Spleen (tissue), 11 donors: ENCODE measurements at regions not wholly inside any gene's neighbourhood (a gene's known extent, or its start where the extent isn't known, plus 50 kb on each side); places are given as distances from the start of the nearest gene placed in this dataset.
A peak's percentile ranks its signal among the peaks of the same experiment; 100 is the strongest.
"Not testable (repeated sequence)": the region's sequence is repeated elsewhere in the genome, so short reads cannot be mapped to it uniquely, and the experiment has no call there.

Source experiments
- DNase-seq: peaks from one replicate; pipeline ENCODE4 v3.0.0-alpha.2; 2020
- H3K27ac ChIP-seq, 8 donors: fragments of 200-600 bp; sonication (generic) in 7 of 8; 1 replicate in 4 of 8; 2 replicates in 4 of 8; pipeline versions ENCODE4 v1.5.0 to v1.8.0; 2016 to 2021; ENCODE audit warnings: inconsistent platforms in 4 of 8, mild to moderate bottlenecking in 4 of 8, moderate library complexity in 1 of 8
- H3K27me3 ChIP-seq, 7 donors: fragments of 200-600 bp; sonication (generic) in 6 of 7; replicated peaks in 1 of 7; 1 replicate in 4 of 7; 2 replicates in 3 of 7; pipeline versions ENCODE4 v1.5.0 to v1.8.0; 2016 to 2021; ENCODE audit warnings: inconsistent platforms in 3 of 7, mild to moderate bottlenecking in 1 of 7
- H3K36me3 ChIP-seq, 6 donors: fragments of 200-600 bp; sonication (generic) in 5 of 6; 1 replicate in 4 of 6; 2 replicates in 2 of 6; pipeline versions ENCODE4 v1.5.0 to v1.8.0; 2016 to 2021; ENCODE audit warnings: inconsistent platforms in 2 of 6
- H3K4me1 ChIP-seq, 6 donors: fragments of 200-600 bp; sonication (generic) in 5 of 6; 1 replicate in 3 of 6; 2 replicates in 3 of 6; pipeline versions ENCODE4 v1.5.0 to v1.8.0; 2016 to 2021; ENCODE audit warnings: inconsistent platforms in 3 of 6
- H3K4me3 ChIP-seq, 8 donors: fragments of 200-600 bp; sonication (generic) in 7 of 8; 1 replicate in 4 of 8; 2 replicates in 4 of 8; pipeline versions ENCODE4 v1.5.0 to v1.8.0; 2016 to 2021; ENCODE audit warnings: inconsistent platforms in 4 of 8, mild to moderate bottlenecking in 4 of 8, moderate library complexity in 2 of 8
- H3K9me3 ChIP-seq, 8 donors: fragments of 200-600 bp; sonication (generic) in 7 of 8; 1 replicate in 4 of 8; 2 replicates in 4 of 8; pipeline versions ENCODE4 v1.5.0 to v1.8.0; 2016 to 2021; ENCODE audit warnings: inconsistent platforms in 4 of 8
- POLR2A ChIP-seq, 3 donors: fragments of 450-650 bp; IDR thresholded peaks; one replicate each; pipeline ENCODE4 v1.5.1; 2017; ENCODE audit warnings: antibody characterized with exemption in 3 of 3, mild to moderate bottlenecking in 1 of 3
- POLR2AphosphoS5 ChIP-seq, 3 donors: sonication (generic); formaldehyde crosslinking; IDR thresholded peaks; one replicate each; pipeline ENCODE4 v1.5.1; 2017; ENCODE audit warnings: antibody characterized with exemption in 3 of 3
- WGBS, 5 donors: extraction: QIAGEN DNeasy Blood & Tissue Kit in 3 of 5; methylation state at CpG; one replicate each; pipeline versions ENCODE4 v1.1.5 to v1.1.7; 2013 to 2018; 5-methylcytosine and 5-hydroxymethylcytosine counted together
- intact Hi-C: fragments of 100-400 bp; cut with DNase I; formaldehyde crosslinking; loops from one replicate; pipeline ENCODE4 v1.15.0; 2023; ENCODE audit warnings: low total_unique reads
- TF ChIP-seq, protein P1 (sequence below), 11 experiments: fragments of 200-600 bp in 7 of 11; fragments of 450-650 bp in 4 of 11; sonication (generic) in 4 of 11; IDR thresholded peaks in 8 of 11; conservative IDR thresholded peaks in 3 of 11; 1 replicate in 7 of 11; 2 replicates in 4 of 11; pipeline versions ENCODE4 v1.4.0 to v1.8.0; 2016 to 2021; ENCODE audit warnings: antibody characterized with exemption in 11 of 11, inconsistent platforms in 4 of 11, mild to moderate bottlenecking in 1 of 11
- donor health status: healthy with polysubstance abuse.
- donor health status: DM: no; HTN: no; CAD: no; lungs with moderate emphysema.
- donor health status: DM: no; HTN: no; CAD: no.
- donor health status: Bipolar disorder and iron deficiency.
- donor health status: healthy.
- donor health status: DM: no; HTN: no; CAD: no.
- donor health status: DM: yes; HTN: yes; CAD: no.

DNA sequence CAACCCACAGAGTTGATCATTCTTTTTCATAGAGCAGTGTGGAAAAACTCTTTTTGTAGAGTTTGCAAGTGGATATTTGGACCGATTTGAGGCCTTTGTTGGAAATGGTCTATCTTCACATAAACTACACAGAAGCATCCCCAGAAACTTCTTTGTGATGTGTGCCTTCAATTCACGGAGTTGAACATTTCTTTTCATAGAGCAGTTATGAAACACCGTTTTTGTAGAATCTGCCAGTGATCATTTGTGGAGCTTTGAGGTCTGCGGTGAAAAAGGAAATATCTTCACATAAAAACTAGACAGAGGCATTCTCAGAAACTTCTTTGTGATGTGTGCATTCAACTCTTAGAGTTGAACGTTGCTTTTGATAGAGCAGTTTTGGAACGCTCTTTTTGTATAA, 618.4 kb upstream of the ZNF337 start:
- Histone ChIP-seq H3K9me3 (peaks cover 0 to 3% (median 0%) of the 10 kb centered on the region in 8 donors), H3K36me3 (no peaks in the 10 kb centered on the region), H3K27ac (no peak overlapping the region), H3K4me1 (no peaks in the 10 kb centered on the region), H3K27me3 (no peaks in the 10 kb centered on the region), H3K4me3 (no peak overlapping the region)
- WGBS, 5 donors: 83 to 89% (median 87%) methylated on average over 6 of the region's 6 CpGs
- TF ChIP-seq POLR2AphosphoS5 (IDR thresholded peaks at IDR 0.05) (no peak), POLR2A (IDR thresholded peaks at IDR 0.05) (no peak)
- TF ChIP-seq, protein P1, sequence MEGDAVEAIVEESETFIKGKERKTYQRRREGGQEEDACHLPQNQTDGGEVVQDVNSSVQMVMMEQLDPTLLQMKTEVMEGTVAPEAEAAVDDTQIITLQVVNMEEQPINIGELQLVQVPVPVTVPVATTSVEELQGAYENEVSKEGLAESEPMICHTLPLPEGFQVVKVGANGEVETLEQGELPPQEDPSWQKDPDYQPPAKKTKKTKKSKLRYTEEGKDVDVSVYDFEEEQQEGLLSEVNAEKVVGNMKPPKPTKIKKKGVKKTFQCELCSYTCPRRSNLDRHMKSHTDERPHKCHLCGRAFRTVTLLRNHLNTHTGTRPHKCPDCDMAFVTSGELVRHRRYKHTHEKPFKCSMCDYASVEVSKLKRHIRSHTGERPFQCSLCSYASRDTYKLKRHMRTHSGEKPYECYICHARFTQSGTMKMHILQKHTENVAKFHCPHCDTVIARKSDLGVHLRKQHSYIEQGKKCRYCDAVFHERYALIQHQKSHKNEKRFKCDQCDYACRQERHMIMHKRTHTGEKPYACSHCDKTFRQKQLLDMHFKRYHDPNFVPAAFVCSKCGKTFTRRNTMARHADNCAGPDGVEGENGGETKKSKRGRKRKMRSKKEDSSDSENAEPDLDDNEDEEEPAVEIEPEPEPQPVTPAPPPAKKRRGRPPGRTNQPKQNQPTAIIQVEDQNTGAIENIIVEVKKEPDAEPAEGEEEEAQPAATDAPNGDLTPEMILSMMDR (IDR thresholded peaks at IDR 0.05 in 8 of 11, conservative IDR thresholded peaks at IDR 0.05 in 3 of 11): no peak
- no peak for DNase-seq
- intact Hi-C loops: no loop called here

DNA sequence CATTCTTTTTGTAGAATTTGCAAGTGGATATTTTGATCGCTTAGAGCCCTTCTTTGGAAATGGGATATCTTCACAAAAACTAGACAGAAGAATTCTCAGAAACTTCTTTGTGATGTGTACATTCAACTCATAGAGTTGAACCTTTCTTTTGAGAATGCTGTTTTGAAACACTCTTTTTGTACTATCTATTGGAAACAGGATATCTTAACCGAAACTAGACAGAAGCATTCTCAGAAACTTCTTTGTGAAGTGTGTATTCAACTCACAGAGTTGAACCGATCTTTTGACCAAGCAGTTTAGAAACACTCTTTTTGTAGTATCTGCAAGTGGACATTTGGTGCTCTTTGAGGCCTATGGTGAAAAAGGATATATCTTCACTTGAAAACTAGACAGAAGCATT, 613.1 kb upstream of the ZNF337 start:
- WGBS, 5 donors: 83 to 91% (median 89%) methylated on average over 3 of the region's 3 CpGs
- intact Hi-C loops, H3K27ac ChIP-seq, H3K4me1 ChIP-seq, H3K9me3 ChIP-seq, DNase-seq, H3K4me3 ChIP-seq, H3K27me3 ChIP-seq, H3K36me3 ChIP-seq: not testable (repeated sequence)

DNA sequence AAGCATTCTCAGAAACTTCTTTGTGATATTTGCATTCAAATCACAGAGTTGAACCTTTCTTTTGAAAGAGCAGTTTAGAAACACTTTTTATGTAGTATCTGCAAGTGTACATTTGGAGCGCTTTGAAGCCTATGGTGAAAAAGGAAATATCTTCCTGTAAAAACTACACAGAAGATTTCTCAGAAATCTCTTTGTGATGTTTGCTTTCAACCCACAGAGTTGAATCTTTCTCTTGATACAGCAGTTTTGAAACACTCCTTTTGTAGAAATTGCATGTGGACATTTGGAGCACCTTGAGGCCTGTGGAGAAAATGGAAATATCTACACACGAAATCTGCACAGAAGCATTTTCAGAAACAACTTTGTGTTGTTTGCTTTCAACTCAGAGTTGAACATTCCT, 612.3 kb upstream of the ZNF337 start:
- TF ChIP-seq, protein P1 (IDR thresholded peaks at IDR 0.05 in 8 of 11, conservative IDR thresholded peaks at IDR 0.05 in 3 of 11): no peak
- TF ChIP-seq POLR2AphosphoS5 (IDR thresholded peaks at IDR 0.05): no peak
- no peak for DNase-seq
- peak overlapping the region in 1 of 8 donors; percentile 21 for H3K27ac ChIP-seq
- H3K36me3 ChIP-seq: no peaks in the 10 kb centered on the region
- H3K27me3 ChIP-seq: no peaks in the 10 kb centered on the region
- intact Hi-C loops: no loop called here
- no peaks in the 10 kb centered on the region for H3K9me3 ChIP-seq
- WGBS, 5 donors: 71 to 94% (median 78%) methylated on average over 2 of the region's 2 CpGs
- no peak overlapping the region for H3K4me3 ChIP-seq
- H3K4me1 ChIP-seq: no peaks in the 10 kb centered on the region

DNA sequence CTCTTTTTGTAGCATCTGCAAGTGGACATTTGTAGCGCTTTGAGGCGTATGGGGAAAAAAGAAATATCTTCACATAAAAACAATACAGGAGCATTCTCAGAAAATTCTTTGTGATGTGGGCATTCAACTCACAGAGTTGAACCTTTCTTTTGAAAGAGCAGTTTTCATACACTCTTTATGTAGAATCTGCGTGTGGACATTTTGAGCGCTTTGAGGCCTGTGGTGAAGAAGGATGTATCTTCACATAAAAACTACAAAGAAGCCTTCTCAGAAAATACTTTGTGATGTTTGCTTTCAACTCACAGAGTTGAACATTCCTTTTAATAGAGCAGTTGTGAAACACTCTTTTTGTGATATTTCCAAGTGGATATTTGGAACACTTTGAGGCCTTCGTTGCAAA, 598.4 kb upstream of the ZNF337 start:
- TF ChIP-seq, protein P1 (IDR thresholded peaks at IDR 0.05 in 8 of 11, conservative IDR thresholded peaks at IDR 0.05 in 3 of 11): no peak
- TF ChIP-seq POLR2AphosphoS5 (IDR thresholded peaks at IDR 0.05) (no peak), POLR2A (IDR thresholded peaks at IDR 0.05) (no peak)
- H3K27ac ChIP-seq: no peak overlapping the region
- peaks cover 0 to 4% (median 0%) of the 10 kb centered on the region in 8 donors for H3K9me3 ChIP-seq
- WGBS, 5 donors: 91 to 97% (median 95%) methylated on average over 5 of the region's 5 CpGs
- no peaks in the 10 kb centered on the region for H3K36me3 ChIP-seq
- no peak overlapping the region for H3K4me3 ChIP-seq
- no peaks in the 10 kb centered on the region for H3K27me3 ChIP-seq
- no peak for DNase-seq
- H3K4me1 ChIP-seq: no peaks in the 10 kb centered on the region
- intact Hi-C loops: no loop called here

DNA sequence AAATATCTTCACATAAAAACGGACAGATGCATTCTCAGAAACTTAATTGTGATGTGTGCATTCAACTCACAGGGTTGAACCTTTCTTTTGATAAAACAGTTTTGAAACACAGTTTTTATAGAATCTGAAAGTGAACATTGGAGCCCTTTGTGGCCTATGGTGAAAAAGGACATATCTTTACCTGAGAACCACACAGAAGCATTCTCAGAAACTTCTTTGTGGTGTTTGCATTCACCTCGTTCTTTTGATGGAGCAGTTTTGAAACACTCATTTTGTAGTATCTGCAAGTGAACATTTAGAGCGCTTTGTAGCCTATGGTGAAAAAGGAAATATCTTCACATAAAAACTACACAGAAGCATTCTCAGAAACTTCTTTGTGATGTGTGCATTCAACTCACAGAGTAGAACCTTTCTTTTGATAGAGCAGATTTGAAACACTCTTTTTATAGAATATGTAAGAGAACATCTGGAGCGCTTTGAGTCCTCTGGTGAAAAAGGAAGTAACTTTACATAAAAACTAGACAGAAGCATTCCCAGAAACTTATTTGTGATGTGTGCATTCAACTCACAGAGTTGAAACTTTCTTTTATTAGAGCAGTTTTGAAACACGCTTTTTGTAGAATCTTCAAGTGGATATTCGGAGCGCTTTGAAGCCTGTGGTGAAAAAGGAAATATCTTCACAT, 591.9 kb upstream of the ZNF337 start:
- WGBS, 5 donors: 82 to 89% (median 86%) methylated on average over 7 of the region's 7 CpGs
- intact Hi-C loops, H3K9me3 ChIP-seq, H3K36me3 ChIP-seq, H3K4me1 ChIP-seq, H3K27ac ChIP-seq, H3K27me3 ChIP-seq, DNase-seq, H3K4me3 ChIP-seq: not testable (repeated sequence)
